HG02970 (cell line): ENCODE measurements at regions not wholly inside any gene's neighbourhood (a gene's known extent, or its start where the extent isn't known, plus 50 kb on each side); places are given as distances from the start of the nearest gene placed in this dataset.
"Not testable (repeated sequence)": the region's sequence is repeated elsewhere in the genome, so short reads cannot be mapped to it uniquely, and the experiment has no call there.

ENCODE experiments used
- ATAC-seq: cut with Tn5 transposase; IDR thresholded peaks from one replicate; pipeline ENCODE4 v1.9.1; 2021; ENCODE audit warnings: mild to moderate bottlenecking, moderate library complexity, moderate number of reproducible peaks; ENCODE audit not compliant: unreplicated experiment, low FRiP score

GRCh38 chr6:147666255-147666654, 157.8 kb downstream of the SAMD5 start:
- ATAC-seq = no peak

GRCh38 chr6:147667082-147667481, 158.6 kb downstream of the SAMD5 start:
- no peak for ATAC-seq

GRCh38 chr6:147674099-147674498, 165.6 kb downstream of the SAMD5 start:
- no peak for ATAC-seq

- ATAC-seq = no peak
These were observed 166.3 kb downstream of the SAMD5 start for GRCh38 chr6:147674794-147675193.

GRCh38 chr6:147675281-147675680, 166.8 kb downstream of the SAMD5 start:
- ATAC-seq = no peak

- no peak for ATAC-seq
These were observed 168.2 kb downstream of the SAMD5 start for GRCh38 chr6:147676495-147677199.

- no peak for ATAC-seq
These were observed 169.2 kb downstream of the SAMD5 start for GRCh38 chr6:147677647-147678046.

GRCh38 chr6:147678253-147678652, 169.8 kb downstream of the SAMD5 start:
- ATAC-seq = no peak

- no peak for ATAC-seq
These were observed 176.4 kb downstream of the SAMD5 start for GRCh38 chr6:147684906-147685305.

DNA sequence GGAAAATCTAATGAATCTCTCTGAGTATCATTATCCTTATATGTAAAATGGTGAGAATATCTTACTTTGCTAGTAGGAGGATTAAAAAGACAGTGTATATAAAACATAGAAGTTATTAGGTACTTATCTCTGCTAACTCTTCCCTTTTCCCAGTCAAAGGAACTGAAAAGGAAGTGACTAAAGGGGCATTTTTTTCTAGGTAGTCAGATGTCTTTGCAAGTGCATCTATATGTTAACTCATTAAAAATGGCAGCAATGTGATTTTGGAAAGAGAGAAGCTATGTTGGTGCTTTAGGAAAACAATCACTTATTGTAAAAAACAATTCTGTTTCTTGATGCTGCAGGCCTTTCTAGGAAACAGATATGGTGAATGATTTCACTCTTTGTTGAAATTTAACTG, 180.9 kb downstream of the SAMD5 start:
- ATAC-seq = no peak

- ATAC-seq = no peak
These were observed 183.0 kb downstream of the SAMD5 start for GRCh38 chr6:147691446-147691845.

GRCh38 chr6:147693181-147693580, 184.7 kb downstream of the SAMD5 start:
- ATAC-seq = no peak

- not testable (repeated sequence) for ATAC-seq
These were observed 186.1 kb downstream of the SAMD5 start for GRCh38 chr6:147694556-147694955.

DNA sequence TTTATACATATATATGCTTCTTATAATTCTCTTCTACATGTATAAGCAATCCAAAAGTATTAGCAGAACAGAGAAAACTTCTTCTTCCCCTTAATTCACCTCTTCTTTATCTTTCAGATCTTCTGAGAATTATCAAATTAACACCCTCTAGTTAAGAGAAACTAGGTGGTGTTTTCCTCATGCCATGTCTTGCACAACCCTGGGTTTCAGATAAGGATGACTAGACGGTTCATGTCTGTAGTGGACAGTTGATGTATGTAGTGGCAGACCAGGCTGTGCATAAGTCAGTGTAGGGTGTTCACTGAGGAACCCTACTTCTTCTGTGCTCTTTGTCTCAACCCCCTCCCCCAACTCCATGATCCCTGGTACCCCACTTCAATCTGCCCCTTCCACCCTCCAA, 187.3 kb downstream of the SAMD5 start:
- no peak for ATAC-seq

- ATAC-seq = no peak
These were observed 190.7 kb downstream of the SAMD5 start for GRCh38 chr6:147699140-147699539.

DNA sequence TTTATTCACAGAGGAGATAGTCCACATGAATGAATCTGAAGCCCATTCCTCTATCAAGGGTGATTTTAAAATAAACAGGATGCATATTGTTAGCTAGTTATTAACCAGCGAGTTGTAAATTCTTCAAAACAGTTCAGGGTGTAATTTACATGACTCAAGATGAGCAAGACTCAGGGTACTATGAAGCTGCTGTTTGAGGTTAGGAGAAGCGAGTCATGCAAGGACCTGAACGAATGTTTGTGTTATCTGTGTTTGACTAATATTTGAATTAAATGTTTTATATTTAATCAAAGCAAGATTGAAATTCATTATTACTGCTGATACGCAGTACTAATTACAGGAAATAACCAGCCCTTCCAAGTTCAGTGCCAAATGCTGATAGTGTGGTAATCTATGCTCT, 191.1 kb downstream of the SAMD5 start:
- ATAC-seq = no peak

DNA sequence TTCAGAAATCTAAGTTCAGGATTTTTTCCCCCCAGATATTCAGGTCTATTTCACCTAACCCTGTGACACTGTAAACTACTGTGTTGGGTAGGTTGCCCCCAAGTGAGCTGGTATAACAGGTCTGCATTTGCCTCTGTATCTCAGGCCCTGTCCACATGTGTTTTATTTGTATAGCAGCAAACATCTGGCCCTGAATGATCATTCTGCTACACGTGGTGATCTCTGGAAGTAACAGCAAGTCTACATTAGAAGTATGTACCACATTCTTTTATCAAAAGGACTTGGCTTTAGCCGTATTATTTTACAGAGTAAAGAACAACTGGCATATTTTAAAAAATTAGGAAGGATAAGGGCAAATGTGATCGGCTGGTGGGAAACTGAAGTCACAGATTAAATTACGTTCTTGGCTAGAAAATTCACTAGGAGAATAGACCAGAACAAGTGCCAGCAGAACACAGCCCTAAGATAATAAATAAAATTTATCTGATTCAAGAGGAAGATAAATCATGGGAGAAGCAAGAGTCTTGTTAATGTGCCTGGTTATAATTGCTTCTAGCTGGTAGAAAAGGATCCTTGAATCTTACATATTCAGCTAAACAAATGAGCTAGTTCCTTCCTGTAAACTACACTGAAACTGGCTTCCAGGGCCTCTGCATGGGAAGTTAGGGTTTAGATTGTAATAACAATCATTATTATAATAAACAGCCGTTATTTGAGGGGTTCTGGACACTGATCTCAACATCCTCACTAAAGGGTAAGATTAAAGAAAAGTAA, 192.1 kb downstream of the SAMD5 start:
- no peak for ATAC-seq

GRCh38 chr6:147704691-147705090, 196.2 kb downstream of the SAMD5 start:
- ATAC-seq = no peak

DNA sequence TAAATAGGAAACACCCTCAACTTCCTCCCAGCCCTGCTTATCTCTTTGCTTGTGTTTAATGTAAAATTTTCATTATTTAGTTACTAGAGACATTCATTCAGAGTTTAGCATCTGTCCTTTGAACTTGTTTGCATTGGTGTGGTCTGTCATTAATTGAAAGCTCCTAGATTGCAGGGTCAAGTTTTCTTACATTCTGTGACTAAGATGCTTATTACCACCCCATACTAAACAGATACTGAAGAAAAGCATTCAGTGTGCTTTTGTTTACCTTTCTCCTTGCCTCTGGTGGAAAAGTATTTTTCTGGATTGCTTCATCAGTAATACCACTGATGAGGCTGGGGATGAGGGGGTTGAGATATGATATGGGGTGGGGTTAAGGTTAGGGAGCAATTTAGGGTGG, 199.0 kb downstream of the SAMD5 start:
- ATAC-seq = no peak

GRCh38 chr6:147708170-147708569, 199.7 kb downstream of the SAMD5 start:
- ATAC-seq = no peak

DNA sequence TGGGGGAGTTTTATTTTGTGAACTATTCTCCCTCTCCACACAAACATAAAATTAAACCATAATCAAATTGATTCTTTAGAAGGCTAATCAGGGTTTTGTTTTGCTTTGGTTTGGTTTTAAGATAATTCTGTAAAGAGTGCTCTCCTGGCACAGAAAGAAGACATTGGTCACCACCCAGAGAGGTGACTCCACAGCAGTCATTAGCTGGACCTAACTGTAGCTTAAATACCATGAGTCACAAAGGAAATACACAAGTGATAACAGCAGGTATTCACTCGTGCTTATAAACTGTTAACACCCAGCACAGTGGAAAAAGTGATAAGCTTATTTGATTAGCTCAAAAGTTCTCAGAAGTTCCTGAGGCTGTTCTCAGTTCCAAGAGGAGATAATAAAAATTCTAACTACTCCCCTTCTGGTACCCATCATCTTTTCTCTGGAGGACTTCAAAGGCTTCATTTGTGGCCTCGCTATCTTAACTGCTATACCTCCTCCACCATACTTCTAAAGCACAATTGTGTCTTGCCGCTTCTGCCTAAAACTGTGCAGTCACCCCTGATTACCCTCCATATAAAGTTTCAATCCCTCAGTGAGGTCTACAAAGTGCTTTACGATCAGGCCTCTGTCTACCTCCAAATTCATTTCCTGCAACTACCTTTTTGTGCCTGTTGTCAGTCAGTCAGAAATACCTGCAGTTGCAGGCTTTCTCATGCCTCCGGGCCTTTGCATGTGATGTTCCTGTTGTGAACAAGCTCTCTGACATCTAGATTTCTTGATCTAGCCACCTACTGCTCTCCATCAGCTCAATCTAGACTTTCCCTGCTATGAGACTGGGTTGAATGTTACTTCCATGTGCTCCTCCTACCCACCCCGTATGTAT, 201.1 kb downstream of the SAMD5 start:
- no peak for ATAC-seq
